ENCODE measurements at regions not wholly inside any gene's neighbourhood (a gene's known extent, or its start where the extent isn't known, plus 50 kb on each side); places are given as distances from the start of the nearest gene placed in this dataset.
A peak's percentile ranks its signal among the peaks of the same experiment; 100 is the strongest.

DNA sequence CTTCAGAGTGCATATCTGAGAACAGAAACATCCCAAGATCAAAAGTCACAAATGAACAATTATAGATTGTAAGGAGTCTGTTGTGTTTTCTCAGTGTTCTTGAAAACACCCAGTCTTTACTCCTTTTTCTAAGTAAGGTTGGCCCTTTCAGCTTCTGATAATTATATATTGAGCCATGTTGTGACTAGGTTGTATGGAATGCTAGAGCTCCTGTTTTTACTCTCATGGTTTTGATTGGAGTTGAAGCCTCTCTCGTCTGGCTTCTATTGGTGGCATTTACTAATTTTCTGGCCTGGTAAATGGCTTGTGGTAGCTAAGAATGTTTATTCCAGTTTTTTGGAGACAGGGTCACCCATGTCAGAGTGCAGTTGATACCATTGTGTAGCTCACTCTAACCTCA is 84.7 kb downstream of the NDUFS5 start:
- H3K36me3 ChIP-seq (ENCODE audit: control insufficient read depth, insufficient read depth, low read length, severe bottlenecking): peaks cover 9% of the 10 kb centered on the region
- peak; percentile 76 for DNase-seq (ENCODE audit: low read depth)
- H3K4me1 ChIP-seq (ENCODE audit: control insufficient read depth, insufficient read depth, low read length): peaks cover 70% of the 10 kb centered on the region
- H3K9me3 ChIP-seq (ENCODE audit: control insufficient read depth, low read length): no peaks in the 10 kb centered on the region
- no peaks in the 10 kb centered on the region for H3K27me3 ChIP-seq (replicated peaks; ENCODE audit: control insufficient read depth, insufficient read depth, low read length)
- H3K4me3 ChIP-seq (ENCODE audit: low read length): peak overlapping the region; percentile 13
- H3K9ac ChIP-seq (ENCODE audit: low read length): no peak overlapping the region

DNA sequence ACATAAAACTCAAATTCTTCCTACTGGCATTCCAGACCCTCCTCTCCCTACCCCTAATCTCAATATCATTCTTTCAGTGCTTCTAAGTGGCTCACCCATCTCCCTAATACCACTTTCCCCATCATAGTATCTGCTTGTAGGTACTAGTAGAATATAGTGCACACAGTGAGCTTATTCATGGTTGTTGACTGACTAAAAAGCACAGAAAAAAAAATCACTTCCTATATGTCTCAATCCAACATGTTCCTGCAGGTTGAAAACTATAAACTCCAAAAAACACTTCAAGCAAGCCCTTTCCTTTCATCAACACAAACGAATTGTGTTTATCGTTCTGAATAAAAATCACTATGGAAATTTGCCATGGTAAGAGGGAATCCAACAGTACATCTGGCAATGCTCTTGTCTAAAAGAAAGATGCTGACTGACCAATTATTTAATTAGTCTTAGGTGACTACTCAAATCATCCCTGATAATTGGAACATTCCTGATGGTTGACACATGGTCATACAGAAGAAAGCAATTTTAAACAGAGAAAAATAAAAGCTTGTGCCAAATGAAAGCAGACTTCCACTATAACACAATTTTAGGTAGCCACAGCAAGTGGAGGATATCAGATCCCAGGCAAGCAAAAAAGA is 87.1 kb downstream of the NDUFS5 start:
- Histone ChIP-seq H3K27me3 (replicated peaks; ENCODE audit: control insufficient read depth, insufficient read depth, low read length) (no peaks in the 10 kb centered on the region), H3K9ac (ENCODE audit: low read length) (no peak overlapping the region), H3K4me1 (ENCODE audit: control insufficient read depth, insufficient read depth, low read length) (peaks cover 64% of the 10 kb centered on the region), H3K9me3 (ENCODE audit: control insufficient read depth, low read length) (no peaks in the 10 kb centered on the region), H3K4me3 (ENCODE audit: low read length) (no peak overlapping the region), H3K36me3 (ENCODE audit: control insufficient read depth, insufficient read depth, low read length, severe bottlenecking) (peaks cover 9% of the 10 kb centered on the region)
- DNase-seq (ENCODE audit: low read depth): no peak

DNA sequence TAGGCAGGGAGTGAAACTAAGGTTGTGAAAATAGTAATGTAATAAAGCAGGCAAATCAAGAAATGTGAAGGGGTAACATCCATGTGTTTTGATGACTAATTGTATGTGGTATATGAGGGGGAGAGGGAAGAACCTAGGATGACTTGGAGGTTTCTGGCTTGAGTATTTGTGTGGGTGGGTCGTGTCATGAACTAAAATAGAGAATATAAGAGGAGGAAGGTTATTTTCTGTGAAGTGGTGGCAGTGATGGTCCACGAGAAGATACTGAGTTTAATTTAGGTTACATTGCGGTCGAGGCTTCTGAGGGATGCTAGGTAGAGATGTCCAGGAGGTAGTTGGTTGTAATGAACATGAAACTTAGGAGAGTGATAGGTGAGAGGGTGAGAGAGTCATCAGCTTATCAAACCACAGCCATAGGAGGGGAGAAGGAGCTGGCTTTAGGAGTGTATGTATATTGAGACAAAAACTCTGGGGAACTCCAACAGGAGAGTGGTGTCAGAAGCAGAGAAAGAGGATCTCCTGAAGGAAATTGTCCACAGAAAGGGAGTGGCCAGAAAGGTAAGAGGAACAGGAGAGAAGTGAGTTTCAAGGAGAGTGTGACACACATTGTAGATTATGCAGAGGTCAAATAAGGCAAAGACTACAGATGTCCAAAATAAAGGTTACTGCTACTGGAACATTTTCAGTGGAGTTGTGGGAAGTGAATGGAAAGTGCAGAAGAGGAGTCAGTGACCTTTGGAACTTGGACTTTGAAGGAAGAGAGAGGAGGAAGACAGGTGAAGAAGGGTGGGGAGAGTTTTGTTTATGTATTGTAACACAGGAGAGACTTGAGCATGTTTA is 89.0 kb upstream of the MACF1 start:
- DNase-seq (ENCODE audit: low read depth): peak; percentile 49
- no peaks in the 10 kb centered on the region for H3K9me3 ChIP-seq (ENCODE audit: control insufficient read depth, low read length)
- no peaks in the 10 kb centered on the region for H3K27me3 ChIP-seq (replicated peaks; ENCODE audit: control insufficient read depth, insufficient read depth, low read length)
- no peak overlapping the region for H3K9ac ChIP-seq (ENCODE audit: low read length)
- peaks cover 9% of the 10 kb centered on the region for H3K36me3 ChIP-seq (ENCODE audit: control insufficient read depth, insufficient read depth, low read length, severe bottlenecking)
- peaks cover 43% of the 10 kb centered on the region for H3K4me1 ChIP-seq (ENCODE audit: control insufficient read depth, insufficient read depth, low read length)
- H3K4me3 ChIP-seq (ENCODE audit: low read length): no peak overlapping the region

DNA sequence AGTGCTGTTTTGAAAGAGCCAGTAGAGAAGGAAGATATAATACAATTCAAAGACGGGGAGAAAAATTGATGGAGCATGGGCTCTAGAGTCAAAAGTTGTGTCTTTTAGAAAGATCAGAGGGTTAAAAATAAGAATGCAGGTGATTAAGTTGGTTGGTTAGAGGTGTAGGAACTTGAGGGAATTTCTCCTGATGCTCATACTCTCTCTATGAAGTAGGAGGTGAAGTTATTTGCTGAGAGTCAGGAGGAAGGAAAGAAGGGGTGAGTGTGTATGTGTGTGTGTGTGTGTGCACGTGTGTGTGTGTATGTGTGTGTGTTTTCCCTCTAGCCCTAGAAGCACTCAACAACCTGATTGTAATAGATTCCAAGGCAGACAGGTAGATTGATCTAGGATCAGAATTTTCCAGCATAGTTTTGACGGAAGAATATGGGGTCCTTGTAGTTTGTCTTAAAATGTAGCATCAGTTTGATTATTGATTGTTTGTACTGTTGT is 88.3 kb upstream of the MACF1 start:
- DNase-seq (ENCODE audit: low read depth): no peak
- peaks cover 38% of the 10 kb centered on the region for H3K4me1 ChIP-seq (ENCODE audit: control insufficient read depth, insufficient read depth, low read length)

DNA sequence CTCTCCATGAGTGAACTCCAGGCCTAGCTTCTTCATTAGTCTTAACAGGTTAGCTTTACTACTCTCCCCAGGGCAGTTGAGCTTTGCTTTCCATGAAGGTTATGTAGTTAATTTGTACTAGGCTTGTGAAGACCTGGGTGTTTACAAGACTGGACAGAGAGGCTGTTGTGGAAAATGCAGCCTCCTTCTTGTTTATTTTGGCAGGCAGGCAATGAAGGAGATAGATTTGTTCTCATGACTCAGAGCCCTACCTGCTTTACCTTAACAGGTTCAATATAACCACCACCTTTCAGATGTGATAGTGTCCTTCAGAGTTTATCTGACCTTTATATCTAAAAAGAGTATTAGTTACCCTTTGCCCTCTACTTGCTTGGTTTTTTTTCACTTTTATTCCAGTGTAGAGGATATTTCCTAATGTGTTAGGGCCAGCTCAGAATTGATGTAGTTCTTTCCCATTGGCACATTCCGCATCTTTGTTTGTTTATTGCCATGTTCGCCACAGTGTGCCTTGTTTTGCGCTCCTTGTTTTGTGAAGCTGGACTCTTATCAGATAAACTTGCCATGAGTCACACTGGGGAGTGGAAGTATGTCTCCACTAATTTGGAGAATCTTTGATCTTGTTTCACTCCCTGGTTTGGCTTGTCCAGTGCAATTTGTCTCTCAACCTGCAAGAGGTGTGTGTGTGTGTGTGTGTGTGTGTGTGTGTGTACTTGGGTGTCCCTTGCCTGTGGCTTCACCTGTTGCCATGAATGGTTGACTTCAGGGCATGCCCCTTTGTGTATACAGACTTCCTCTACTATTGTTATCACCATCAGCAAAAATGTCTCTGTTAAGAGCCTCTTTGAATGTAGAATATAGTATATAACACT is 87.4 kb upstream of the MACF1 start:
- no peaks in the 10 kb centered on the region for H3K9me3 ChIP-seq (ENCODE audit: control insufficient read depth, low read length)
- H3K4me3 ChIP-seq (ENCODE audit: low read length): no peak overlapping the region
- DNase-seq (ENCODE audit: low read depth): peak; percentile 61
- peaks cover 38% of the 10 kb centered on the region for H3K4me1 ChIP-seq (ENCODE audit: control insufficient read depth, insufficient read depth, low read length)
- H3K27me3 ChIP-seq (replicated peaks; ENCODE audit: control insufficient read depth, insufficient read depth, low read length): no peaks in the 10 kb centered on the region
- peaks cover 15% of the 10 kb centered on the region for H3K36me3 ChIP-seq (ENCODE audit: control insufficient read depth, insufficient read depth, low read length, severe bottlenecking)
- no peak overlapping the region for H3K9ac ChIP-seq (ENCODE audit: low read length)

More for the DNA sequence above, 88.3 kb upstream of the MACF1 start:
- H3K9me3 ChIP-seq (ENCODE audit: control insufficient read depth, low read length): no peaks in the 10 kb centered on the region
- no peak overlapping the region for H3K4me3 ChIP-seq (ENCODE audit: low read length)
- H3K36me3 ChIP-seq (ENCODE audit: control insufficient read depth, insufficient read depth, low read length, severe bottlenecking): peaks cover 15% of the 10 kb centered on the region
- no peaks in the 10 kb centered on the region for H3K27me3 ChIP-seq (replicated peaks; ENCODE audit: control insufficient read depth, insufficient read depth, low read length)
- H3K9ac ChIP-seq (ENCODE audit: low read length): no peak overlapping the region

DNA sequence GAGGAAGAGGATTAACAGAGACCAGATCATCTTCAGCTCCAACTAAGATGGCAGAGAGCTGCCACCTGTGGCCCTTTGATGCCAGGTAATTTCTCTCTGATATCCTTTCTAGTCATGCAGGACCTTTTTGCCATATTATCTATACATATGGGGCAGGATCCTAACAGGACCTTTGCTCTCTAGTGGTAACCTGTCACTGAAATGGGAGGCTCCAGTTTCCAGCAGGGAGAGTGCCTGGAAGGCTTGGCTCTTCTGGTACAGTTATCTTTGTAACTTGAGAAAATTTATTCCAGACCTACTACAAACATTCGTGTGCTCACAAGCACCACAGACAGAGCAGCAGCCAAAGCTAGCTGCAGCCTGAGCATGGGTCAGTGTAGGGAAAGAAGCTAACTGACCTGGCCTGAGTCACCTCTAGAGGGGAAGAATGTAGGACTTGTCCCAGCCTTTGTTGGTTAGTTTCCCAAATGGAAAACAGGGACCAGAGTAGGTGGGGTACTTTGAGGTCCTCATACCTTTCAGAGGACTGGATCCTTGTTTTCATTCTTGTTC is 86.5 kb upstream of the MACF1 start:
- Histone ChIP-seq H3K36me3 (ENCODE audit: control insufficient read depth, insufficient read depth, low read length, severe bottlenecking) (peaks cover 16% of the 10 kb centered on the region), H3K9me3 (ENCODE audit: control insufficient read depth, low read length) (no peaks in the 10 kb centered on the region), H3K4me3 (ENCODE audit: low read length) (no peak overlapping the region), H3K9ac (ENCODE audit: low read length) (no peak overlapping the region), H3K4me1 (ENCODE audit: control insufficient read depth, insufficient read depth, low read length) (peaks cover 33% of the 10 kb centered on the region), H3K27me3 (replicated peaks; ENCODE audit: control insufficient read depth, insufficient read depth, low read length) (no peaks in the 10 kb centered on the region)
- DNase-seq (ENCODE audit: low read depth): peak; percentile 36

DNA sequence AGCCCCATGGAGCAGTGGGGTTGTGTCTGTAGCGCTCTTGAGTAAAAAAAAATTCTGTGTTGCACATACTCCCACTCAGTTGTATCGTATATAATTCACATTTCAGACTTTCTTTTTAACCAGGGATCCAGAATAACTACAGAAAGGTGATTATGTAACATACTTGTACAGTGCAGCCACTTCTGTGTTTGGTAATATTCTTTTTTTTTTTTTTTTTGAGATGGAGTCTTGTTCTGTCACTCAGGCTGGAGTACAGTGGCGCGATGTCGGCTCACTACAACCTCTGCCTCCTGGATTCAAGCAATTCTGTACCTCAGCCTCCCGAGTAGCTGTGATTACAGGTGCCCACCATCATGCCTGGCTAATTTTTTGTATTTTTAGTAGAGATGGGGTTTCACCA is 82.4 kb upstream of the MACF1 start:
- no peak overlapping the region for H3K4me3 ChIP-seq (ENCODE audit: low read length)
- no peak for DNase-seq (ENCODE audit: low read depth)
- H3K9ac ChIP-seq (ENCODE audit: low read length): no peak overlapping the region
- peaks cover 34% of the 10 kb centered on the region for H3K36me3 ChIP-seq (ENCODE audit: control insufficient read depth, insufficient read depth, low read length, severe bottlenecking)
- no peaks in the 10 kb centered on the region for H3K27me3 ChIP-seq (replicated peaks; ENCODE audit: control insufficient read depth, insufficient read depth, low read length)
- H3K9me3 ChIP-seq (ENCODE audit: control insufficient read depth, low read length): no peaks in the 10 kb centered on the region
- H3K4me1 ChIP-seq (ENCODE audit: control insufficient read depth, insufficient read depth, low read length): peaks cover 6% of the 10 kb centered on the region

DNA sequence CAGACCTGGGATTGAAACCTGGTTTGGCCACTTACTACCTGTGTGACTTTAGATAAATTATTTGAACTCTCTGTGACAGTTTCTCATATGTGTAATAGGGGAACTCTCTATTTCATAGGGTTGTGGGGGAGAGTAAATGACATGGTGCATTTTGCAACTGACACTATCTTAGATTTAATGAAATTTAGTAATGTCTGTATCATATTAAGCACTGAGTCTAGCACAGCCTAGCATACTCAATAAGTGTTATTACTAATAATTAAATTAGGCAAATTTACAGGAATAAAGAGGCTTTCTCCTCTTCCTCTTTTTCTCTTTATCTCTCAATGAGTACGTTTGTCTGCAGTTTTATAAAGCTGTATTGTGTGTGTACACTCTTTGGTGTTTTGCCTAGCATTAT is 80.2 kb upstream of the MACF1 start:
- no peak for DNase-seq (ENCODE audit: low read depth)
- H3K9ac ChIP-seq (ENCODE audit: low read length): no peak overlapping the region
- H3K9me3 ChIP-seq (ENCODE audit: control insufficient read depth, low read length): no peaks in the 10 kb centered on the region
- no peaks in the 10 kb centered on the region for H3K27me3 ChIP-seq (replicated peaks; ENCODE audit: control insufficient read depth, insufficient read depth, low read length)
- H3K36me3 ChIP-seq (ENCODE audit: control insufficient read depth, insufficient read depth, low read length, severe bottlenecking): peaks cover 34% of the 10 kb centered on the region
- peaks cover 13% of the 10 kb centered on the region for H3K4me1 ChIP-seq (ENCODE audit: control insufficient read depth, insufficient read depth, low read length)
- no peak overlapping the region for H3K4me3 ChIP-seq (ENCODE audit: low read length)

DNA sequence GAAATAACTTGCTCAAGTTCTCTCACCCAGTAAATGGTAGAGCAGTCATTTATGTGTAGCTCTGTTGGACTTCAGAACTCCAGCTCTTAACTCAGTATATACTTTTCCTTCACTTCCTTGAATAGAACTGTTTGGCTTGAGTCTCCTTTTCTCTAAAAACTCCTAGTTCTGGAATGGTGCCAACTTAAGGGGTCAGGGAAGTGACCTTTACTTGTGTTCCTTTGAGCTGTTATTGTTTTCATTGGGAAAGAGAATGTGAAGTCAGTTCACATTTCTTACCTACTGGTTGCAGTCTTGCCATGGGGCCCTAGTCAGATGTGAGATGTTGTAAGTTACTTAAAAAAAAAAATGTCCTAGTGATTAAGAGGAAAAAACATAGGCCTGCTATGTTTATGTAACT is 77.0 kb upstream of the MACF1 start:
- no peak overlapping the region for H3K9ac ChIP-seq (ENCODE audit: low read length)
- peak; percentile 75 for DNase-seq (ENCODE audit: low read depth)

DNA sequence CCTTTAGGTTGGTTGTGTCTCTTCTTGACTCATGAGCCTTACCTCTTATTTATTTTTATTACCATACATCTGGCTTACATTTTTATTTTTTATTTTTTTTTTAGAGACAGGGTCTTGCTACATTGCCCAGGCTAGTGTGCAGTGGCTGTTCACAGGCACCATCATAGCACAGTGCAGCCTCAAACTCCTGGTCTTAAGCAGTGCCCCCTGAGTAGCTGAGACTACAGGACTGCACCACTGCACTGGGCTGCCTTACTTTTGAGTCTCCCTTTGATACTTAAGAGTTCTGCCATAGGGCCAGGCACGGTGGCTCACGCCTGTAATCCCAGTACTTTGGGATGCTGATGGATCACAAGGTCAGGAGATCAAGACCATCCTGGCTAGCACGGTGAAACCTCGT is 76.4 kb upstream of the MACF1 start:
- Histone ChIP-seq H3K36me3 (ENCODE audit: control insufficient read depth, insufficient read depth, low read length, severe bottlenecking) (peaks cover 32% of the 10 kb centered on the region), H3K27me3 (replicated peaks; ENCODE audit: control insufficient read depth, insufficient read depth, low read length) (no peaks in the 10 kb centered on the region), H3K4me1 (ENCODE audit: control insufficient read depth, insufficient read depth, low read length) (peaks cover 36% of the 10 kb centered on the region), H3K4me3 (ENCODE audit: low read length) (no peak overlapping the region), H3K9me3 (ENCODE audit: control insufficient read depth, low read length) (no peaks in the 10 kb centered on the region), H3K9ac (ENCODE audit: low read length) (no peak overlapping the region)
- DNase-seq (ENCODE audit: low read depth): no peak

More for the DNA sequence above, 77.0 kb upstream of the MACF1 start:
- Histone ChIP-seq H3K27me3 (replicated peaks; ENCODE audit: control insufficient read depth, insufficient read depth, low read length) (no peaks in the 10 kb centered on the region), H3K36me3 (ENCODE audit: control insufficient read depth, insufficient read depth, low read length, severe bottlenecking) (peaks cover 32% of the 10 kb centered on the region), H3K4me1 (ENCODE audit: control insufficient read depth, insufficient read depth, low read length) (peaks cover 30% of the 10 kb centered on the region), H3K9me3 (ENCODE audit: control insufficient read depth, low read length) (no peaks in the 10 kb centered on the region), H3K4me3 (ENCODE audit: low read length) (no peak overlapping the region)

DNA sequence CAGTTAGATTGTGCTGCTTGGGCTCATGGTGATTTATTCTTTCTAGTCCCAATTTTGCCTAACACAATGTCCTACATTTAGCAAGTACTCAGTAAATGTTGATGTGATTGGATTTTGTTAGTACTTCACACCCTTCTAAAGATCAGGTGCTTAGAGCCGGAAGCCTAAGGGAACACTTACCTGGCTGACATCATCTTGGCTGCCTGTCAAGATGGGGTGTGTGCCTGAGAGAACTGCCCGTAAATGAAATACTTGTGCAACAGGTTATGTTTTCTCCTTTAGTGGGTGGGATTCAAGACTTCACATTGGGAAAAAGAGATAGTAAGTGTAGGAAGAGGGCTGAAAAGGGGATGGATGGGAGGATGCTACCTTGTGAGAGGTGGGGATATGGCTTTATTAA is 75.5 kb upstream of the MACF1 start:
- Histone ChIP-seq H3K4me3 (ENCODE audit: low read length) (no peak overlapping the region), H3K36me3 (ENCODE audit: control insufficient read depth, insufficient read depth, low read length, severe bottlenecking) (peaks cover 32% of the 10 kb centered on the region), H3K9me3 (ENCODE audit: control insufficient read depth, low read length) (no peaks in the 10 kb centered on the region), H3K9ac (ENCODE audit: low read length) (no peak overlapping the region), H3K4me1 (ENCODE audit: control insufficient read depth, insufficient read depth, low read length) (peaks cover 42% of the 10 kb centered on the region), H3K27me3 (replicated peaks; ENCODE audit: control insufficient read depth, insufficient read depth, low read length) (no peaks in the 10 kb centered on the region)
- no peak for DNase-seq (ENCODE audit: low read depth)

All from adipocyte (in vitro differentiated cells).